ENCODE measurements at regions not wholly inside any gene's neighbourhood (a gene's known extent, or its start where the extent isn't known, plus 50 kb on each side); places are given as distances from the start of the nearest gene placed in this dataset.
"Not testable (repeated sequence)": the region's sequence is repeated elsewhere in the genome, so short reads cannot be mapped to it uniquely, and the experiment has no call there.

- DNase-seq (ENCODE audit: low read depth in 2 of 2): not testable (repeated sequence)
Measured at GRCh38 chr14:19241451-19241850, 192.7 kb downstream of the POTEG start.

- not testable (repeated sequence) for DNase-seq (ENCODE audit: low read depth in 2 of 2)
Measured at GRCh38 chr14:19242529-19242928, 191.6 kb downstream of the POTEG start.

GRCh38 chr14:19266908-19267307 lies 167.2 kb downstream of the POTEG start:
- DNase-seq (ENCODE audit: low read depth in 2 of 2): not testable (repeated sequence)

- not testable (repeated sequence) for DNase-seq (ENCODE audit: low read depth in 2 of 2)
Measured at GRCh38 chr14:19267636-19268035, 166.5 kb downstream of the POTEG start.

GRCh38 chr14:19268047-19268627 lies 166.0 kb downstream of the POTEG start:
- DNase-seq (ENCODE audit: low read depth in 2 of 2): not testable (repeated sequence)

GRCh38 chr14:19272235-19272634 lies 161.9 kb downstream of the POTEG start:
- not testable (repeated sequence) for DNase-seq (ENCODE audit: low read depth in 2 of 2)

- DNase-seq (ENCODE audit: low read depth in 2 of 2): peak; percentile 60 to 71
Measured at GRCh38 chr14:19289669-19290068, 144.5 kb downstream of the POTEG start.

- not testable (repeated sequence) for DNase-seq (ENCODE audit: low read depth in 2 of 2)
Measured at GRCh38 chr14:19300243-19300642, 133.9 kb downstream of the POTEG start.

GRCh38 chr14:19300838-19301237 lies 133.3 kb downstream of the POTEG start:
- DNase-seq (ENCODE audit: low read depth in 2 of 2): not testable (repeated sequence)

- DNase-seq (ENCODE audit: low read depth in 2 of 2): not testable (repeated sequence)
Measured at GRCh38 chr14:19303844-19304243, 130.3 kb downstream of the POTEG start.

- DNase-seq (ENCODE audit: low read depth in 2 of 2): not testable (repeated sequence)
Measured at GRCh38 chr14:19304442-19304841, 129.7 kb downstream of the POTEG start.

- DNase-seq (ENCODE audit: low read depth in 2 of 2): not testable (repeated sequence)
Measured at GRCh38 chr14:19304918-19305317, 129.2 kb downstream of the POTEG start.

GRCh38 chr14:19305776-19306175 lies 128.4 kb downstream of the POTEG start:
- DNase-seq (ENCODE audit: low read depth in 2 of 2): not testable (repeated sequence)

GRCh38 chr14:19306405-19306804 lies 127.7 kb downstream of the POTEG start:
- DNase-seq (ENCODE audit: low read depth in 2 of 2): not testable (repeated sequence)

- not testable (repeated sequence) for DNase-seq (ENCODE audit: low read depth in 2 of 2)
Measured at GRCh38 chr14:19311023-19311422, 123.1 kb downstream of the POTEG start.

GRCh38 chr14:19330678-19331077 lies 103.5 kb downstream of the POTEG start:
- DNase-seq (ENCODE audit: low read depth in 2 of 2): not testable (repeated sequence)

- DNase-seq (ENCODE audit: low read depth in 2 of 2): not testable (repeated sequence)
Measured at GRCh38 chr14:19337232-19338059, 96.7 kb downstream of the POTEG start.

- not testable (repeated sequence) for DNase-seq (ENCODE audit: low read depth in 2 of 2)
Measured at GRCh38 chr14:19338060-19338372, 96.1 kb downstream of the POTEG start.

- not testable (repeated sequence) for DNase-seq (ENCODE audit: low read depth in 2 of 2)
Measured at GRCh38 chr14:19340976-19341375, 93.2 kb downstream of the POTEG start.

GRCh38 chr14:19341627-19342026 lies 92.5 kb downstream of the POTEG start:
- DNase-seq (ENCODE audit: low read depth in 2 of 2): not testable (repeated sequence)

GRCh38 chr14:19344261-19344660 lies 89.9 kb downstream of the POTEG start:
- DNase-seq (ENCODE audit: low read depth in 2 of 2): not testable (repeated sequence)

- DNase-seq (ENCODE audit: low read depth in 2 of 2): not testable (repeated sequence)
Measured at GRCh38 chr14:19344689-19345088, 89.5 kb downstream of the POTEG start.

Data from lung microvascular endothelial cell (primary cell).